BLaER1 (cell line): ENCODE measurements at regions not wholly inside any gene's neighbourhood (a gene's known extent, or its start where the extent isn't known, plus 50 kb on each side); places are given as distances from the start of the nearest gene placed in this dataset.

Experiments used
- H3K27ac ChIP-seq: shearing (Covaris generic); formaldehyde crosslinking; 2 replicates; pipeline ENCODE4 v1.8.1; 2022
- H3K27me3 ChIP-seq: shearing (Covaris generic); formaldehyde crosslinking; 2 replicates; pipeline ENCODE4 v1.8.1; 2022
- H3K36me3 ChIP-seq: shearing (Covaris generic); formaldehyde crosslinking; 2 replicates; pipeline ENCODE4 v1.8.1; 2022
- H3K4me1 ChIP-seq: shearing (Covaris generic); formaldehyde crosslinking; 2 replicates; pipeline ENCODE4 v1.8.1; 2022
- H3K4me2 ChIP-seq: shearing (Covaris generic); formaldehyde crosslinking; 2 replicates; pipeline ENCODE4 v1.8.1; 2022
- H3K4me3 ChIP-seq: shearing (Covaris generic); formaldehyde crosslinking; 2 replicates; pipeline ENCODE4 v1.8.1; 2022
- H3K9ac ChIP-seq: shearing (Covaris generic); formaldehyde crosslinking; 2 replicates; pipeline ENCODE4 v1.8.1; 2022
- H3K9me3 ChIP-seq: shearing (Covaris generic); formaldehyde crosslinking; 2 replicates; pipeline ENCODE4 v1.8.1; 2022
- H4K20me1 ChIP-seq: shearing (Covaris generic); formaldehyde crosslinking; 2 replicates; pipeline ENCODE4 v1.8.1; 2022
- Cebpa-rat ChIP-seq: shearing (Covaris generic); IDR thresholded peaks from 2 replicates; pipeline ENCODE4 v1.8.1; 2022

DNA sequence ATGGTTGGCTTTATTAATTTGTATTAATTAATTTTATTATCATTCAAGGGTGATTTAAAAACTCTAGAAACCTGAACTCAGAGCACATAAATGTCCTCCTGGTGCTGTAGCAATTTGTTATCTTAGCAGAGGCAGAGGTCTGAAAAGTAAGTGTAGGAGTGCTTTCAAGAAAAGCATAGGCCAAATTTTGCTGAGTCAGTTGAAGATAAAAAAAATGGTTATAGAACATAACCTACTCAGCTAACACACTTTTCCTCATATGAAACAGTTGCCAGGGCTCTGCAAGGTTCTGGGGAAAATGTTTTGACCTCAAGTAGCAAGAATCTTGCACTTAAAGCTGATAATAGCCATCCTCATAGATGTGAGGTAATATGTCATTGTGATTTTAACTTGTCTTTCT is 53.5 kb upstream of the CHODL start:
- no peaks in the 10 kb centered on the region for H3K27me3 ChIP-seq
- H3K9ac ChIP-seq = no peak overlapping the region
- no peaks in the 10 kb centered on the region for H3K36me3 ChIP-seq
- H4K20me1 ChIP-seq = no peaks in the 10 kb centered on the region
- no peak for TF ChIP-seq Cebpa-rat
- H3K27ac ChIP-seq = no peak overlapping the region
- no peak overlapping the region for H3K4me3 ChIP-seq
- H3K4me2 ChIP-seq = no peak overlapping the region
- no peaks in the 10 kb centered on the region for H3K4me1 ChIP-seq
- no peaks in the 10 kb centered on the region for H3K9me3 ChIP-seq

GRCh38 chr21:18178509-18178908 is 66.1 kb upstream of the CHODL start:
- H3K4me3 ChIP-seq = no peak overlapping the region
- no peaks in the 10 kb centered on the region for H3K27me3 ChIP-seq
- H3K36me3 ChIP-seq = no peaks in the 10 kb centered on the region
- H4K20me1 ChIP-seq = no peaks in the 10 kb centered on the region
- H3K4me2 ChIP-seq = no peak overlapping the region
- H3K9me3 ChIP-seq = no peaks in the 10 kb centered on the region
- no peak overlapping the region for H3K27ac ChIP-seq
- TF ChIP-seq Cebpa-rat = no peak
- H3K9ac ChIP-seq = no peak overlapping the region
- H3K4me1 ChIP-seq = no peaks in the 10 kb centered on the region

DNA sequence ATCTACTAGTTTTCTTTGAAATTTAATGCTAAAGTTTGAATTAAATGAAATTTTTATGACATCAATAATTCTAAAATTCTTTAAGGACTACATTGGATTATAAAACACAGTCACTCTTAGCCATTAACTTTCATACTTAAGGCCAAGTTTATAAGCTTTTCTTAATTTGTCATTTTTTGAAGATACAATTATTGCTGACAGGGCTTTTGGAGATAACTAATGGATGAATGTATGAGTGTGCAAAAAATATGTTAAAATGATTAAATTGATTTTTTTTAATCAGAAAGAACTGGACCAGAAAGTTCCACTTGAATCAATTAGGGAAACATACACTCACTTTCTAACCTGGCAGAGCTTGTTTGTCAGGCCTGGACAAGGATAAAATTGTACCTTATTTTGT is 70.3 kb upstream of the CHODL start:
- no peak overlapping the region for H3K4me3 ChIP-seq
- no peak for TF ChIP-seq Cebpa-rat
- H3K27ac ChIP-seq = no peak overlapping the region
- no peaks in the 10 kb centered on the region for H3K9me3 ChIP-seq
- H3K4me2 ChIP-seq = no peak overlapping the region
- H3K4me1 ChIP-seq = no peaks in the 10 kb centered on the region
- H3K27me3 ChIP-seq = no peaks in the 10 kb centered on the region
- H3K9ac ChIP-seq = no peak overlapping the region
- H3K36me3 ChIP-seq = no peaks in the 10 kb centered on the region
- H4K20me1 ChIP-seq = no peaks in the 10 kb centered on the region

GRCh38 chr21:18170829-18171228 is 73.8 kb upstream of the CHODL start:
- Histone ChIP-seq H3K36me3 (no peaks in the 10 kb centered on the region), H3K4me1 (no peaks in the 10 kb centered on the region), H3K9ac (no peak overlapping the region), H3K9me3 (no peaks in the 10 kb centered on the region), H3K27me3 (no peaks in the 10 kb centered on the region), H3K27ac (no peak overlapping the region), H3K4me2 (no peak overlapping the region), H4K20me1 (no peaks in the 10 kb centered on the region), H3K4me3 (no peak overlapping the region)
- no peak for TF ChIP-seq Cebpa-rat

- no peak overlapping the region for H3K9ac ChIP-seq
- no peaks in the 10 kb centered on the region for H3K9me3 ChIP-seq
- no peak overlapping the region for H3K4me3 ChIP-seq
- no peaks in the 10 kb centered on the region for H3K4me1 ChIP-seq
- no peak overlapping the region for H3K4me2 ChIP-seq
- no peaks in the 10 kb centered on the region for H3K27me3 ChIP-seq
- no peak overlapping the region for H3K27ac ChIP-seq
- no peak for TF ChIP-seq Cebpa-rat
- H3K36me3 ChIP-seq = no peaks in the 10 kb centered on the region
- H4K20me1 ChIP-seq = no peaks in the 10 kb centered on the region
Observed at GRCh38 chr21:18170221-18170620, 74.4 kb upstream of the CHODL start.

DNA sequence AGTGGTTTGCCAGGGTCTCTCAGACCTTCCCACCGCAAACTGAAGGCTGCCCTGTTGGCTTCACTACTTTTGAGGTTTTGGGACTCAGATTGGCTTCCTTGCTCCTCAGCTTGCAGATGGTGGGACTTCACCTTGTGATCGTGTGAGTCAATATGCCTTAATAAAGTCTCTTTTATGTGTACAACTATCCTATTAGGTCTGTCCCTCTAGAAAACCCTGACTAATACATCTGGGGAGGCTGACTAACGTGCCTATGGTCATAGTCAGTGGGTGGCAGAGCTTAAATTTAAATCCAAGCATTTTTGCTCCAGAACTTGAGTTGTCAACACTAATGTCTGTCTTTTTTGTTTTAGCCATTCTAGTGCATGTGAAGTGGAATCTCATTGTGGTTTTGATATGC is 76.5 kb upstream of the CHODL start:
- Histone ChIP-seq H4K20me1 (no peaks in the 10 kb centered on the region), H3K27ac (no peak overlapping the region), H3K9me3 (no peaks in the 10 kb centered on the region), H3K4me3 (no peak overlapping the region), H3K9ac (no peak overlapping the region), H3K36me3 (no peaks in the 10 kb centered on the region), H3K27me3 (no peaks in the 10 kb centered on the region), H3K4me1 (no peaks in the 10 kb centered on the region), H3K4me2 (no peak overlapping the region)
- no peak for TF ChIP-seq Cebpa-rat

DNA sequence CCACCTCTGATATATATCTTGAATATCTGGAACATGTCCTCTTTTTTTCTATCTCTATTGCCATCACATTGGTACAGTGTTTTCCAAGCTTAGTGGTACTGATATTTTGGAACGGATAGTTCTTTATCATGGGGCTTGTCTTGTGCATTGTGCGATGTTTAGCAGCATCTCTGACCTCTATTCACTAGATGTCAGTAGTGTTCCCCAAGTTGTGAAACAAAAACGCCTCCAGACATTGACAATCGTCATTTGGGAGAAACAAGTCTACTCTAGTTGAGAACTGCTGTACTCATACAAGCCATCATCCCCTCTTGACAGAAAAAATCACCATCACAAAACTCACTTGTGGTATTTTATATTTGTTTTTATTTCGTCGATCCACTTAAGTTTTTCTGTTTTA is 79.7 kb upstream of the CHODL start:
- Histone ChIP-seq H3K9me3 (no peaks in the 10 kb centered on the region), H3K36me3 (no peaks in the 10 kb centered on the region), H3K9ac (no peak overlapping the region), H3K4me2 (no peak overlapping the region), H3K27me3 (no peaks in the 10 kb centered on the region), H3K4me1 (no peaks in the 10 kb centered on the region), H3K4me3 (no peak overlapping the region), H3K27ac (no peak overlapping the region), H4K20me1 (no peaks in the 10 kb centered on the region)
- no peak for TF ChIP-seq Cebpa-rat

- no peaks in the 10 kb centered on the region for H3K27me3 ChIP-seq
- no peak for TF ChIP-seq Cebpa-rat
Observed at GRCh38 chr21:18164483-18164882, 80.2 kb upstream of the CHODL start.

GRCh38 chr21:18163956-18164355 is 80.7 kb upstream of the CHODL start:
- H3K36me3 ChIP-seq = no peaks in the 10 kb centered on the region
- no peaks in the 10 kb centered on the region for H3K9me3 ChIP-seq
- H4K20me1 ChIP-seq = no peaks in the 10 kb centered on the region
- no peak overlapping the region for H3K9ac ChIP-seq
- H3K4me1 ChIP-seq = no peaks in the 10 kb centered on the region
- no peak overlapping the region for H3K4me3 ChIP-seq
- TF ChIP-seq Cebpa-rat = no peak
- no peak overlapping the region for H3K27ac ChIP-seq
- H3K27me3 ChIP-seq = no peaks in the 10 kb centered on the region
- no peak overlapping the region for H3K4me2 ChIP-seq

More at GRCh38 chr21:18164483-18164882, 80.2 kb upstream of the CHODL start:
- Histone ChIP-seq H3K27ac (no peak overlapping the region), H3K4me1 (no peaks in the 10 kb centered on the region), H4K20me1 (no peaks in the 10 kb centered on the region), H3K9me3 (no peaks in the 10 kb centered on the region), H3K4me2 (no peak overlapping the region), H3K36me3 (no peaks in the 10 kb centered on the region), H3K9ac (no peak overlapping the region), H3K4me3 (no peak overlapping the region)

DNA sequence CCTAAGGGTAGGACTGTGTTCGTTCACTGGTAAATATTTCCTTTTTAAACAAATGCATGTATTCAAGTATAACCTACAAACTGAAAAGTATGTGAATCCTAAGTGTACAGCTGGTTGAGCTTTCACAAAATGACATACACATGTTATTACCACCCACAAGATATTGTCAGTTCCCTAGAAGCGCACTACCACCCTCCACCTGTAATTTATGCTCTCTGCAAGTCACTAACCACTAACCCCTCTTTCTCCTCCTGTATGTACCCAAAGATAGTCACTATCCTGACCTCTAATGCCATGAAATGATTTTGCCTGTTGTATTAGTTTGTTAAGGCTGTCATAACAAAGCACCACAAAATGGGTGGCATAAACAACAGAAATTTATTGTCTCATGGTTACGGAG is 82.8 kb upstream of the CHODL start:
- TF ChIP-seq Cebpa-rat = no peak
- no peaks in the 10 kb centered on the region for H3K36me3 ChIP-seq
- H3K27ac ChIP-seq = no peak overlapping the region
- H4K20me1 ChIP-seq = no peaks in the 10 kb centered on the region
- H3K9me3 ChIP-seq = no peaks in the 10 kb centered on the region
- no peaks in the 10 kb centered on the region for H3K4me1 ChIP-seq
- no peaks in the 10 kb centered on the region for H3K27me3 ChIP-seq
- no peak overlapping the region for H3K4me3 ChIP-seq
- no peak overlapping the region for H3K9ac ChIP-seq
- no peak overlapping the region for H3K4me2 ChIP-seq

- no peak for TF ChIP-seq Cebpa-rat
- H3K27ac ChIP-seq = no peak overlapping the region
- H3K4me2 ChIP-seq = no peak overlapping the region
- H3K9ac ChIP-seq = no peak overlapping the region
- no peaks in the 10 kb centered on the region for H3K36me3 ChIP-seq
- H3K4me3 ChIP-seq = no peak overlapping the region
- peaks cover 18% of the 10 kb centered on the region for H3K4me1 ChIP-seq
- H4K20me1 ChIP-seq = no peaks in the 10 kb centered on the region
- no peaks in the 10 kb centered on the region for H3K9me3 ChIP-seq
- H3K27me3 ChIP-seq = no peaks in the 10 kb centered on the region
Observed at GRCh38 chr21:18157406-18157805, 87.2 kb upstream of the CHODL start.
